ENCODE measurements at regions not wholly inside any gene's neighbourhood (a gene's known extent, or its start where the extent isn't known, plus 50 kb on each side); places are given as distances from the start of the nearest gene placed in this dataset.
A peak's percentile ranks its signal among the peaks of the same experiment; 100 is the strongest.

DNA sequence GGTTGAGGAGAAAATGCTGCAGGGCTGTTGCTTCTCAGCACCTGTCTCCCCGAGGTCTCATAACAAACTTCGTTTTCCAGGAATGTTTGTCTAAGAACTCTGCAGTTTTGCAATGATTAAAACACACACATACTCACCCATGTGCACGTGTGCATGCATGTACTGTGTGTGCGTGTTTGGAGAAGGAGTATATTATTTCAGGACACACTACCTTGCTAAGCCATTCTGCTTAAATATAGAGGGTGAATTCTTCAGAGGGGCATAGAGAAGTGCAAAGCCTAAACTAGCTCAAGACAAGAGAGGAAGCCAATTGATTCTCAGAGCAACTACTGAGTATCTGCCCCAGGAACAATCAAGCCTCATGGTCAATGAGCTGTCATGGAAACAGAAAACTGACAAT lies 298.4 kb upstream of the MGMT start:
- no peaks in the 10 kb centered on the region for H3K9me3 ChIP-seq (ENCODE audit: severe bottlenecking)
- DNase-seq (ENCODE audit: low spot score) (no peak), ATAC-seq (ENCODE audit: low read depth) (no peak)
- H3K4me3 ChIP-seq (ENCODE audit: severe bottlenecking) = no peak overlapping the region
- H3K36me3 ChIP-seq (ENCODE audit: low read depth) = no peaks in the 10 kb centered on the region
- TF ChIP-seq, protein P1, sequence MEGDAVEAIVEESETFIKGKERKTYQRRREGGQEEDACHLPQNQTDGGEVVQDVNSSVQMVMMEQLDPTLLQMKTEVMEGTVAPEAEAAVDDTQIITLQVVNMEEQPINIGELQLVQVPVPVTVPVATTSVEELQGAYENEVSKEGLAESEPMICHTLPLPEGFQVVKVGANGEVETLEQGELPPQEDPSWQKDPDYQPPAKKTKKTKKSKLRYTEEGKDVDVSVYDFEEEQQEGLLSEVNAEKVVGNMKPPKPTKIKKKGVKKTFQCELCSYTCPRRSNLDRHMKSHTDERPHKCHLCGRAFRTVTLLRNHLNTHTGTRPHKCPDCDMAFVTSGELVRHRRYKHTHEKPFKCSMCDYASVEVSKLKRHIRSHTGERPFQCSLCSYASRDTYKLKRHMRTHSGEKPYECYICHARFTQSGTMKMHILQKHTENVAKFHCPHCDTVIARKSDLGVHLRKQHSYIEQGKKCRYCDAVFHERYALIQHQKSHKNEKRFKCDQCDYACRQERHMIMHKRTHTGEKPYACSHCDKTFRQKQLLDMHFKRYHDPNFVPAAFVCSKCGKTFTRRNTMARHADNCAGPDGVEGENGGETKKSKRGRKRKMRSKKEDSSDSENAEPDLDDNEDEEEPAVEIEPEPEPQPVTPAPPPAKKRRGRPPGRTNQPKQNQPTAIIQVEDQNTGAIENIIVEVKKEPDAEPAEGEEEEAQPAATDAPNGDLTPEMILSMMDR (IDR thresholded peaks at IDR 0.05; ENCODE audit: poor library complexity, severe bottlenecking) = no peak
- peaks cover 8% of the 10 kb centered on the region for H3K4me1 ChIP-seq (ENCODE audit: insufficient read depth, poor library complexity, severe bottlenecking)
- no peaks in the 10 kb centered on the region for H3K27me3 ChIP-seq (ENCODE audit: insufficient read depth, poor library complexity, severe bottlenecking)
- H3K27ac ChIP-seq (ENCODE audit: poor library complexity, severe bottlenecking) = no peak overlapping the region

GRCh38 chr10:129169115-129169514 lies 297.9 kb upstream of the MGMT start:
- TF ChIP-seq, protein P1 (IDR thresholded peaks at IDR 0.05; ENCODE audit: poor library complexity, severe bottlenecking) = no peak
- ATAC-seq (ENCODE audit: low read depth) (peak; percentile 56; the same call in 2 of the 3 replicates), DNase-seq (ENCODE audit: low spot score) (no peak)
- peaks cover 4% of the 10 kb centered on the region for H3K4me1 ChIP-seq (ENCODE audit: insufficient read depth, poor library complexity, severe bottlenecking)
- no peak overlapping the region for H3K27ac ChIP-seq (ENCODE audit: poor library complexity, severe bottlenecking)
- no peaks in the 10 kb centered on the region for H3K36me3 ChIP-seq (ENCODE audit: low read depth)
- no peak overlapping the region for H3K4me3 ChIP-seq (ENCODE audit: severe bottlenecking)
- no peaks in the 10 kb centered on the region for H3K9me3 ChIP-seq (ENCODE audit: severe bottlenecking)
- no peaks in the 10 kb centered on the region for H3K27me3 ChIP-seq (ENCODE audit: insufficient read depth, poor library complexity, severe bottlenecking)

DNA sequence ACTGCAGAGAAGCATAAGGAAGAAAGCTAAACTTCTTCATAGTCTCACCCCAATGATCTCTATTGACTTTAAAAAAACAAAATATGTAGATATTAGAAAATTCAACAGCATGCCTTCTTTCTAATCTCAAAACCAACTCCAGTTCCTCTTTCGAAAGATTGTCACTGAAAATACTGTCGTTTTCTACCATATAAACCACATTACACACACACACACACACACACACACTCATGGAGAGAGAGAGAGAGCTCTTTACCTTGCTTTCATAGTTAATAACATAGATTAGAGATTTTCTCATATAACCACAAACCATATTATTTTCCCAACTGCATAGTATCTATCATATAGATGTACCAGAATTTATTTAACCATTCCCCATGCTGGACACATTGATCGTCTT lies 296.2 kb upstream of the MGMT start:
- Histone ChIP-seq H3K4me1 (ENCODE audit: insufficient read depth, poor library complexity, severe bottlenecking) (no peaks in the 10 kb centered on the region), H3K27ac (ENCODE audit: poor library complexity, severe bottlenecking) (no peak overlapping the region), H3K27me3 (ENCODE audit: insufficient read depth, poor library complexity, severe bottlenecking) (no peaks in the 10 kb centered on the region), H3K4me3 (ENCODE audit: severe bottlenecking) (no peak overlapping the region), H3K36me3 (ENCODE audit: low read depth) (no peaks in the 10 kb centered on the region), H3K9me3 (ENCODE audit: severe bottlenecking) (no peaks in the 10 kb centered on the region)
- TF ChIP-seq, protein P1 (IDR thresholded peaks at IDR 0.05; ENCODE audit: poor library complexity, severe bottlenecking) = no peak
- DNase-seq (ENCODE audit: low spot score) (no peak), ATAC-seq (ENCODE audit: low read depth) (no peak)

- H3K4me1 ChIP-seq (ENCODE audit: insufficient read depth, poor library complexity, severe bottlenecking) = no peaks in the 10 kb centered on the region
- H3K9me3 ChIP-seq (ENCODE audit: severe bottlenecking) = no peaks in the 10 kb centered on the region
- TF ChIP-seq, protein P1 (IDR thresholded peaks at IDR 0.05; ENCODE audit: poor library complexity, severe bottlenecking) = no peak
- DNase-seq (ENCODE audit: low spot score) = no peak
- H3K36me3 ChIP-seq (ENCODE audit: low read depth) = no peaks in the 10 kb centered on the region
- no peak for ATAC-seq (ENCODE audit: low read depth)
- H3K4me3 ChIP-seq (ENCODE audit: severe bottlenecking) = no peak overlapping the region
- H3K27me3 ChIP-seq (ENCODE audit: insufficient read depth, poor library complexity, severe bottlenecking) = no peaks in the 10 kb centered on the region
- H3K27ac ChIP-seq (ENCODE audit: poor library complexity, severe bottlenecking) = no peak overlapping the region
Measured at GRCh38 chr10:129171812-129172211, 295.2 kb upstream of the MGMT start.

GRCh38 chr10:129174232-129175014 lies 292.6 kb upstream of the MGMT start:
- Histone ChIP-seq H3K4me3 (ENCODE audit: severe bottlenecking) (no peak overlapping the region), H3K36me3 (ENCODE audit: low read depth) (no peaks in the 10 kb centered on the region), H3K4me1 (ENCODE audit: insufficient read depth, poor library complexity, severe bottlenecking) (no peaks in the 10 kb centered on the region), H3K27me3 (ENCODE audit: insufficient read depth, poor library complexity, severe bottlenecking) (no peaks in the 10 kb centered on the region), H3K27ac (ENCODE audit: poor library complexity, severe bottlenecking) (no peak overlapping the region), H3K9me3 (ENCODE audit: severe bottlenecking) (no peaks in the 10 kb centered on the region)
- no peak for ATAC-seq (ENCODE audit: low read depth)
- TF ChIP-seq, protein P1 (IDR thresholded peaks at IDR 0.05; ENCODE audit: poor library complexity, severe bottlenecking) = no peak
- DNase-seq (ENCODE audit: low spot score) = no peak

All from RWPE2 (cell line).